Ectodermal cell (in vitro differentiated cells): ENCODE measurements at regions not wholly inside any gene's neighbourhood (a gene's known extent, or its start where the extent isn't known, plus 50 kb on each side); places are given as distances from the start of the nearest gene placed in this dataset.

Experiments
- H3K27ac ChIP-seq: 2 replicates; pipeline ENCODE4 v1.7.0; 2013; ENCODE audit warnings: mild to moderate bottlenecking, low read depth, low read length; ENCODE audit not compliant: insufficient read depth, poor library complexity, severe bottlenecking
- H3K27me3 ChIP-seq: 2 replicates; pipeline ENCODE4 v1.7.0; 2013; ENCODE audit warnings: mild to moderate bottlenecking, low read length; ENCODE audit not compliant: insufficient read depth, control insufficient read depth, poor library complexity, severe bottlenecking
- H3K36me3 ChIP-seq: one replicate; pipeline ENCODE4 v1.7.0; 2013; ENCODE audit warnings: low read length; ENCODE audit not compliant: control insufficient read depth, insufficient read depth
- H3K4me1 ChIP-seq: one replicate; pipeline ENCODE4 v1.7.0; 2013; ENCODE audit warnings: low read length; ENCODE audit not compliant: control insufficient read depth, insufficient read depth
- H3K4me3 ChIP-seq: 2 replicates; pipeline ENCODE4 v1.7.0; 2013; ENCODE audit warnings: low read depth, low read length, control low read depth; ENCODE audit not compliant: insufficient read depth
- H3K9me3 ChIP-seq: 2 replicates; pipeline ENCODE4 v1.7.0; 2013; ENCODE audit warnings: mild to moderate bottlenecking, low read length, moderate library complexity; ENCODE audit not compliant: control insufficient read depth
- WGBS, 2 experiments: methylation state at CpG; one replicate each; pipeline ENCODE4 v1.1.7; 2013; ENCODE audit warnings: missing lambda C conversion rate in 2 of 2; 5-methylcytosine and 5-hydroxymethylcytosine counted together

DNA sequence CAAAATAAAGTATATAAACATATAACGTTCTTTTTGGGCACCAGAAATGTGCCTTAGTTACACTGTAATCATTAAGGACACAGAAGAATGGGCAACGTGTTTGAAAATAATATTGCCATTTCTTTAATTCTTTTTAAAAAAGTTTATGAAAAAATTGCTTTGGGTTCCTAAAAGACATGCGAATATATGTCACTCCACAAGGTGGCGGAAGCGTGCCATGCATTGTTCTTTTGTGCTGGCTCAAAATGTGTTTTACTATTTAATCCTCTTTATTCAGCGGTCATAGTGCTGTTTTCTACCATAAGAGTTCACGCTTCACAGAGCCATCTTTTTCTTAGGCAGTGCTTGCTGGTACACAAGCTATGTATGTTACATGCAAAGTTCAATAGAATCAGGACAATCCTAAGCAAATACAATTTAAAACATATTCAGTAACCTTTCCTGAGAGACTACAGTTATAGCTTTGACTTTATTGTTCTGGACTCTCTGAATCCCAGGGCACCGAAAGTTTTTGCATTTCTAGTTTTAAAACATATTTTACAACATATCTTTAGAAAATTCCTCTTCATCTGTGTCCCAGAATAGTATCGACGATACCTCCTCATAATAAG, 147.8 kb upstream of the ERBB4 start:
- 40 to 42% methylated on average over 8 to 9 of the region's 10 CpGs for WGBS, 2 experiments
- no peak overlapping the region for H3K27ac ChIP-seq
- H3K4me3 ChIP-seq = no peak overlapping the region
- no peaks in the 10 kb centered on the region for H3K4me1 ChIP-seq
- no peaks in the 10 kb centered on the region for H3K27me3 ChIP-seq
- H3K9me3 ChIP-seq = no peaks in the 10 kb centered on the region
- H3K36me3 ChIP-seq = no peaks in the 10 kb centered on the region

DNA sequence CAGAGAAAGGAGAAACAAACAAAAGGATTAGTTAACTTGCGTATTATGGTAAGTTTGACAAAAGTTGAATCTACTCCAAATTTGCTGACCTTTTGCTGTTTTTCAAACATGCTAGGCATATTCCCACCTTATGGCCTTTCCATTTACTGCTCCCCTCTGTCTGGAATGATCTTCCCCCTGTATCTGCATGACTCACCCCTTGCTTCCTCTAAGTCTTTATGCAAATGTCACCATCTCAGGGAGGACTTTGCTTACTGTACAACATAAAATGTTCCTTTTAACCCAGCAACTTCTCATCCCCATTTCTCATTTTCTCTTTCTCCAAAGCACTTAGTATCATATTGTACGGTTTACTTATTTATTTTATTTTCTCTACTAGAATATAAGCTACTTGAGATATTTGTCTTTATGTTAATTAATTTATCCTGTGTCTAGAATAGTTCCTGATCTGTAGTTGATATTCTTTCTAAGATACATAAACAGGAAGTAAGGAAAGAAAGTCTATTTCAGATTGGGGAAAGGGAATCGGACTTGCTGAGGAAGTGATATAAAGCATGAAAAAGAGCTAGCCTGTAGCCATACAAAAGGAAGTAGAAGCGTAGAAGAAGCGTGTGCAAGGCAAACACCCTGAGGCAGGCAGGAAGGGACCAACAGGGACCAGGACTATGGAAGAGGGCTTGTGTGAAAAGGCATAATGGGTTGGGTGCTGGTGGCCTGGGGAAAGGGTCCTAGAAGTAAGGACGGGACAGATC, 144.9 kb upstream of the ERBB4 start:
- no peaks in the 10 kb centered on the region for H3K9me3 ChIP-seq
- no peaks in the 10 kb centered on the region for H3K4me1 ChIP-seq
- H3K36me3 ChIP-seq = no peaks in the 10 kb centered on the region
- no peak overlapping the region for H3K27ac ChIP-seq
- WGBS, 2 experiments = 91 to 94% methylated on average over 5 of the region's 6 CpGs
- H3K4me3 ChIP-seq = no peak overlapping the region
- H3K27me3 ChIP-seq = no peaks in the 10 kb centered on the region

DNA sequence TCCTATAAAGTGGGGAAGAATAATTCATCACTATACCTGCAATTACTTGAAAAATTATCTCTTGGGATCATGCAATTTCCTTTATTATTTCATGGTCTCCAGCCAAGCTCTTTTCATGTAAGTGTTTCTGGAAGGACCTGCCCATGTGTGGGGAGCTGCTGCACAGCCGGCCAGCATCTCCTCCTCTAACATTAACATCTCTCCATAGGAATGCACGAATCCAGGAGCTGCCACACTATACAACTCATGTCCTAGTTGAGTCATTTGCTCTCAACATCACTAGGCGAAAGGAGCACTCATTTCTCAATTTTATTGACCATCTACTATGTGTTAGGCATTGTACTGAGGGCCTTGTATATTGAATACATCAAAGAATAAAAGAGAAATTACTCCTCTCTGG, 144.3 kb upstream of the ERBB4 start:
- WGBS, 2 experiments = 88 to 94% methylated on average over 2 to 3 of the region's 3 CpGs
- no peaks in the 10 kb centered on the region for H3K27me3 ChIP-seq
- no peak overlapping the region for H3K4me3 ChIP-seq
- no peaks in the 10 kb centered on the region for H3K36me3 ChIP-seq
- H3K4me1 ChIP-seq = no peaks in the 10 kb centered on the region
- no peaks in the 10 kb centered on the region for H3K9me3 ChIP-seq
- H3K27ac ChIP-seq = no peak overlapping the region

DNA sequence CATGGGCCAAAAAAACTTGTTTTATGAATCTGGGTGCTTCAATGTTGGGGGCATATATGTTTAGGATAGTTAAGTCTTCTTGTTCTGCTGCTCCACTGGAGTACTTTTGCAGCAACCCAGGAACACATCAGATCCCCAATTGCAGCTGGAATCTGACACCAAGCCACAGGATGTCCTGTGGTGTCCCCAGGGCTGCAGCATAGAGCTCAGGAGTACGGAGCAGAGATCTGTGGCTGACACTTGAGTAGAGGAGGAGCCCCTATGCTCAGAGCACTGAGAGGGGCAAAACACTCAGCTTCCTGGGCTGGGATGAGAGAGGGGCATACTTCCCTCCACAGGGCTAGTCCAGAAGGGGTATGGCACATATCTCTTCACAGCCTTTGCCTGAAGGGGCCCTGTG, 138.9 kb upstream of the ERBB4 start:
- Histone ChIP-seq H3K4me1 (no peaks in the 10 kb centered on the region), H3K27me3 (no peaks in the 10 kb centered on the region), H3K4me3 (no peak overlapping the region), H3K36me3 (no peaks in the 10 kb centered on the region), H3K9me3 (no peaks in the 10 kb centered on the region), H3K27ac (no peak overlapping the region)
- 0 to 2% methylated on average over 1 of the region's 1 CpG for WGBS, 2 experiments

DNA sequence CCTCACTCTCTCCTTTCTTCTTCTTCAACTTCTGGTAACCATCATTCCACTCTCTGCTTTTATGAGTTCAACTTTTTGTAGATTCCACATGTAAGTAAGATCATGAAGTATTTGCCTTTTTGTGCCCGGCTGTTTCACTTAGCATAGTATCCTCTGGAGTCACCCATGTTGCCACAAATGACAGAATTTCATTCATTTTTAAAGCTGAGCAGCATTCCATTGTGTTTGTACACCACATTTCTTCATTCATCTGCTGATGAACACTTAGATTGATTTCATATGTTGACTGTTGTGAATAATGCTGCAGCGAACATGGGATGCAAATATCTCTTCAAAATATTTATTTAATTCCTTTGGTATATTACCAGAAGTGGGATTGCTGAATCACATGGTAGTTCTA, 133.6 kb upstream of the ERBB4 start:
- H3K9me3 ChIP-seq = no peaks in the 10 kb centered on the region
- H3K27ac ChIP-seq = no peak overlapping the region
- 82 to 89% methylated on average over 1 of the region's 2 CpGs for WGBS, 2 experiments
- H3K4me1 ChIP-seq = no peaks in the 10 kb centered on the region
- no peak overlapping the region for H3K4me3 ChIP-seq
- no peaks in the 10 kb centered on the region for H3K36me3 ChIP-seq
- H3K27me3 ChIP-seq = no peaks in the 10 kb centered on the region

DNA sequence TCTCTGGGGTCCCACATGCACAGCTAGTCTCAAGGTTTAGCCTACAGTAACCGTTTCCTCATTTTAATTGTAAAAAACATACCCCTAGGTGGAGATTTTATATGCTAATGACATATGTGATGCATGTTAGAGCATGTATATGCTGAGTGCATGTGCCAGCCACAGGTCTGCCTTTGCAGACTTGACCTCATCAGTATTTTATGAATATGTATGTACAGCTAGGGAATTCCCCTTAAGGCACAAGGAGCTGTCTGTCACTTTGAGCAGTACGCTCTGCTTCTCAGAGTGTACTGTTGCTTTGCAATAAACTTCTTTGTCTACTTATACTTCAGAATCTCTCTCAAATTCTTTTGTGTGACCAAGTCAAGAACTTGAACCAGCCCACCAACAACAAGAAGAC, 131.2 kb upstream of the ERBB4 start:
- Histone ChIP-seq H3K9me3 (no peaks in the 10 kb centered on the region), H3K36me3 (no peaks in the 10 kb centered on the region), H3K4me3 (no peak overlapping the region), H3K27ac (no peak overlapping the region), H3K4me1 (no peaks in the 10 kb centered on the region), H3K27me3 (no peaks in the 10 kb centered on the region)
- 94 to 97% methylated on average over 1 to 2 of the region's 2 CpGs for WGBS, 2 experiments

DNA sequence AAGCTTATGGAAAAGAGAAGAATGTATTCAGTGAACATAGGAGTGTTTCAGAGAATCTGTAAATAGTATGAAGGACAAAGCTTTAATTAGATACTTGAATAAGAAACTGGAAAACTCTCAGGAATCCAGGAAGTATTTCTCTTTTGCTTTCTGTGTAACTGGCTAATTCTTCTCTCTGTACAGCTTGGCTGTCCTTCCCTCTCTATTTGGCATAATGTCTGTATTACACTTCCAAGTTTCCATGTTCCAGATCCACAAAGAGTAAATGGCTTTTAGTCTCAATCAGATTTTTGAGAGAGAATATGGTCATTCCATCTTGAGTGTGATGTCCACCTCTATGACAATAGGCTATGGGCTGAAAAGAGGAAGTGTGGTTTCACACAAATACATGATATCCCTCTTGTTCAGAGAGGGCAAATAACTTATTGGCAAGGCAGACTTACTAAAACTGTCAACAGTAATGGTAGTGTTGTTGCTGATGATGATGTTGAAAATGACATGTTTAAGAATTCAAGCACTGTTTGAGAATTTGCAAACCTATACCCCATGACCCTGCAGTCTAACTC, 129.2 kb upstream of the ERBB4 start:
- Histone ChIP-seq H3K4me3 (no peak overlapping the region), H3K27me3 (no peaks in the 10 kb centered on the region), H3K9me3 (no peaks in the 10 kb centered on the region), H3K27ac (no peak overlapping the region), H3K36me3 (no peaks in the 10 kb centered on the region), H3K4me1 (no peaks in the 10 kb centered on the region)

DNA sequence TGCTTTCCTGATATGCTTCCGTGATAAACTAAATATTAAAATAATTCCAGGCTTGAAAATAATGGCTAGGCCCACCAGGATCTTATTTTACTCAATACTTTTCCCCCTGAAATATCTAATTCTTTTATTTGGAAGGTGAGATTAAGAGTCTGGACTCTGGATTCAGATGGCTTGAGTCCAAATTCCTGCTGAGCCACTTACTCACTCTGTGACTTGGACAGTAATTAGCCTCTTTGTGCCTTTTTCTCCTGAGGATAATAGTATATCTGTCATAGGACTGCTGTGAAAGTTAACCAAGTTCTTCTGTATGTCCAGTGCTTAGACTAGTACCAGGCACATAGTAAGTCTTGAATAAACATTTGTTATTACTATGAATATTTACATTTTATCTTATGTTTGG, 127.3 kb upstream of the ERBB4 start:
- Histone ChIP-seq H3K4me1 (no peaks in the 10 kb centered on the region), H3K4me3 (no peak overlapping the region), H3K27ac (no peak overlapping the region), H3K9me3 (no peaks in the 10 kb centered on the region), H3K36me3 (no peaks in the 10 kb centered on the region), H3K27me3 (no peaks in the 10 kb centered on the region)
- WGBS, 2 experiments = 100% methylated on average over 1 of the region's 1 CpG; no CpG with 5 or more reads in 1 of the 2 experiments

DNA sequence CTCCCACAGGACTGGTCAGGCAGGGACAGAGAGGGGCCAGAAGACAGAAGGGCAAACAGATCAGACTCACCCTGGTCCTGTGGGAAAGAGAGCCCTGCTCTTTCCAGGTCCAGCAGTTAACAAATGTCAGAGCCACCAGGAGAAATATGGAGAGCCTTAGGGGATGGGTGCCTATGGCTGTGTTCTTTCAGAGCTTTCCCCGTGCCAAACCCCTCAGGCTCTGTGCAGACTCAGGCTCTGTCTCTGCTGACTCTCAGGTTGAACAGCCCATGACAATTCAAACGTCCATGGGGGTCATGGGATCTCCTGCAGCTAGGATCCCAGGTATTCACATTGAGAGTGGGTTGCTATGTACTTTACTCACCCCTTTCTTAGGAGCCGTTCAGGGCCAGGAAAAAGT, 120.8 kb upstream of the ERBB4 start:
- WGBS, 2 experiments = 82 to 85% methylated on average over 3 of the region's 3 CpGs
- Histone ChIP-seq H3K27me3 (no peaks in the 10 kb centered on the region), H3K36me3 (no peaks in the 10 kb centered on the region)

DNA sequence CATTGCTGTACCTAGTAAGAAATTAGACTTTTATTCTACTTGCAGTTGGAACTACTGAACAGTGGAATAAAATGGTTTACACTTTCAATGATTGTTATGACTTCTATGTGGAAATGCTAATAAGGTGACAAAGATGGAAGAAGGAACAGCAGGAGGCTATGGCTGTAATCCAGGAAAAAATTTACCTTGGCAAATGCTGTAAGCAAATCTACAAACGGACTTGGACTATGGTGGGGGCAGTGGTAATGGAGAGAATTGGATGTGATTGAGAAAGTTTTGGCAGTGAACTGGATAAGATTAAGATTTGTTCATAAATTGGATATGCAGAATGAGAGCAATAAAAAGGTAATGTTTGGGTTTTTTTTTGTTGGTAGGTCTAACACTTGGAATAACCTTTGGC, 111.0 kb upstream of the ERBB4 start:
- Histone ChIP-seq H3K9me3 (no peaks in the 10 kb centered on the region), H3K4me3 (no peak overlapping the region), H3K27ac (no peak overlapping the region), H3K27me3 (no peaks in the 10 kb centered on the region), H3K4me1 (peaks cover 2% of the 10 kb centered on the region), H3K36me3 (no peaks in the 10 kb centered on the region)
- 92 to 93% methylated on average over 1 of the region's 1 CpG for WGBS, 2 experiments

More for the DNA sequence above, 120.8 kb upstream of the ERBB4 start:
- Histone ChIP-seq H3K4me1 (no peaks in the 10 kb centered on the region), H3K4me3 (no peak overlapping the region), H3K9me3 (no peaks in the 10 kb centered on the region), H3K27ac (no peak overlapping the region)
